Middle frontal gyrus (tissue), 1 donor: ENCODE measurements at regions not wholly inside any gene's neighbourhood (a gene's known extent, or its start where the extent isn't known, plus 50 kb on each side); places are given as distances from the start of the nearest gene placed in this dataset.
"Not testable (repeated sequence)": the region's sequence is repeated elsewhere in the genome, so short reads cannot be mapped to it uniquely, and the experiment has no call there.

Source experiments
- DNase-seq: peaks from one replicate; pipeline ENCODE4 v3.0.0-alpha.2; 2015; ENCODE audit warnings: low spot score; ENCODE audit errors: extremely low spot score

DNA sequence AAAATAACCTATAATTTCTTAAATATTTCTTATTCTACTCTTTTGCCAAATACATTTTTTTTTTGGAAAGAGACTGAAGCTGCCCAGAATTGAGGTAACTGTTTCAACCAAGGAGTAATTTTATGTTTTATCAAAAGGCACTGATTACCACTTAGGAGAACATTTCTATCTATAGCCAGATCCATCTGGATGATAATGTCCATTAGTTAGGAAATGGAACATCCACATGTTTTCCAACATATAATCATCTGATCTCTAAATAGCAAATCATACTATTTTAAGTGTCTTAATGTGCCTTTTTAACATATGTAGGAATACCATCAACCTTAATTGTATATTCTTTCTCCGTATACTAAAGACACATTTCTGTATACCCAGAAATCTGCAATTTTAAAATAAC, 1068.9 kb downstream of the NXPH1 start:
- no peak for DNase-seq

DNA sequence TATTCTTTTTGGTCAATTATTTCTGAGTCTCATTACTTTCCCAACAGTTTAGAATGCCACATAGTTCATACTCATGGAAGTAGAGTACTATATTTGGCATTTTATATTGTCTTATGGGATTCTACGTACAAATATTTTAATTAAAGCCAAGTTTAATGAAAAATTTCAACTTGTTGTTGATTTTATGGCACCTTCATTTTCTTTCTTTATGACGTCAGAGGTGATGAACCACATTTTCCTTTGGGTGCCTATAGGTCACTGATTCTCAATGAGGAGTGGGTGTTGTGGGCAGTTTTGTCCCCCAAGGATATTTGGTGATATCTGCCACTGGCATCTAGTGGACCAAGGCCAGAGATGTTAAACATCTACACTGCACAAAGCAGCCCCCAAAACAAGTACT, 1071.3 kb downstream of the NXPH1 start:
- DNase-seq, result no peak

DNA sequence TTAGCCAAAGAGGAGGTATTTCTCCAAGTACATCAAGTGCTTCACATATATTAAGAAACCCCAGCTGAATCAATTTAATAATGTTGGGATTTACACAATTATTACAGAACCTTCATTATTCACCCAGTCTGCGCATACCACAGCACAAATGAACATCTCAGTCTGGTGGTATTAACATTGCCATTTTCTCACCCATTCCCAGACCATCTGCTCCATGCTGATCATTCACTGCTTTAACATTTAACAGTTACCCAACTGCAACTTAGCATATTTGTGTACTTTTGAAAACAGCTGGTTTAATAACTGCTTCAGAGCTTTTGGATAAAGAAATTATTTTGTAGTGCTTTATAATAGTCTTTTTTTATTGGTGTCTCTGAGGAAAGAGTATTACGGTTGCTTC, 1072.1 kb downstream of the NXPH1 start:
- DNase-seq, result no peak

DNA sequence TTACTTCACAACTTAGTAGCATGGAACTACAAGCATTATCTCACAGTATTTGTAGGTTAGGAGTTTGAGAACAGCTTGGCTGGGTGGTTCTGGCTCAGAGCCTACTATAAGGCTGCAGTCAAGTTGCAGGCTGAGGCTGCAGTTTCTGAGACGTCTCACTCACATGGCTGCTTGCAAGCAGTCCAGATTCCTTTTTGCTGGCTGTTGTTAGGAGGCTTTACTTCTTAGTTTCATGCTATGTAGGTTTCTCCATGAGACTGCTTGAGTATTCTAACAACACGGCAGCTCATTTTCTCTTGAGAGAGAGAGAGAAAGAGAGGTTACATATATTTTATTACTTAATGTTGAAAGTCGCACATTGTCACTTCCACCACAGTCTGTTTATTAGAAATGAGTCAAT, 1073.9 kb downstream of the NXPH1 start:
- no peak for DNase-seq

DNA sequence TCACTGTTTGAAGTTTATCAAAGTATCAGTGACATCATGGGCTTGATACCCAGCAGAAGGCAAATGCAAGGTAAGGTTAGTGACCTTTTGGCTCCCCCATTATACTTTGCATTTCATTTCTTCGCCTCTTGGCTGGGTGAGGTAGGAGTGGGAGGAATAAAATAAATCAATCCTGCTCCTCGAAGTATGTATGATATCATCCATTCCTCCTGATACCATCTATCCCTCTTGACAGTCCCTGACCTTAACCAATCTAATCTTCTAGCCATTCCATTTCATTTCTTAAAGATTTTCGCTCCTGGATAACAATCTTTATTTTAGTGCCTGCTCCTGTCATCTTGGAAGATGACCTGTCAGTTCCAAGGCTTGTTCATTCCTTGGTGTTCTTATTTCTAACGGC, 1083.3 kb downstream of the NXPH1 start:
- DNase-seq, result no peak

DNA sequence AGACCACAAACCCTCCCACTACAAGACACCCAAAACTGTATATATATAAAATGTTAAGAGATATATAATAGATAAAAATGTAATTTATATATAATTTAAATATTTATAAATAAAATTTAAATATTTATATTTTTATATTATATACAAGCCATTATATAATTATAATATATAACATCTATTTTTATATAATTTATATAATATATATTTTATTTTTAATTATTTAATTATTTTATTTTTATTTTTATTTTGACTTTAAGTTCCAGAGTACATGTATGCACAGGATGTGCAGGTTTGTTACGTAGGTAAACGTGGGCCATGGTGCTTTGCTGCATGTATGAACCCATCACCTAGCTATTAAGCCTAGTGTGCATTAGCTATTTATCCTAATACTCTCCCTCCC, 1090.2 kb downstream of the NXPH1 start:
- no peak for DNase-seq

DNA sequence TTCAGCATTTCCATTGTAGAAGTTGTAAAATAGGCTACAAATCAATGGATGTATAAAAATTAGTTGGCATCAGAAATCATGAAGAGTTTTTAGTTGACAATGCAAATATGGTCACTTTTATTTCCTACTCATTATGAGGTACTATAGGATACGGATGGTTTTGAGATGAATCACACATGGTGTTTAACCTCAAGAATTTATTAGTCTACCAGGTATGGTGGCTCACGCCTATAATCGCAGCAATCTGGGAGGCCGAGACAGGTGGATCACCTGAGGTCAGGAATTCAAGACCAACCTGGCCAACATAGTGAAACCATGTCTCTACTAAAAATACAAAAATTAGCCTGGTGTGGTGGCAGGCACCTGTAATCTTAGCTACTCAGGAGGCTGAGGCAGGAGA, 1119.0 kb downstream of the NXPH1 start:
- not testable (repeated sequence) for DNase-seq

DNA sequence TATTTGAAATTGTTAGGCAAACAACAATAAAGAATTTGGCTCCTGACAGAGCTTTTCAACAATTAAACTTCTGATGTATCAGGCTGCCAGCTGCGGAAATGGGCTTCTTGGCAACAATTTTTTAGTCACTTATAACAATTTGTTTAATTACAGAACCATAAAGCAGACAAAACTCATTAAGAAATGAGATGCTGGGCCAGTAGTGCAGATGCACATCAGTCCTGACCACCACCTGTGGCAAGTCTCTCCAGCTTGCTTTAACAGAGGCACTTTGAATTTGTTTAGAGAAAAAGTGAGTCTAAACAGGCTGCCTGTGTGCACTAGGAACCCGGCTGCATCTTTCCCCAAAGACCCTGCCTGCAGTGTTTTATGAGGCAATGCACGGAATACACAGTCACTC, 1124.4 kb downstream of the NXPH1 start:
- no peak for DNase-seq

DNA sequence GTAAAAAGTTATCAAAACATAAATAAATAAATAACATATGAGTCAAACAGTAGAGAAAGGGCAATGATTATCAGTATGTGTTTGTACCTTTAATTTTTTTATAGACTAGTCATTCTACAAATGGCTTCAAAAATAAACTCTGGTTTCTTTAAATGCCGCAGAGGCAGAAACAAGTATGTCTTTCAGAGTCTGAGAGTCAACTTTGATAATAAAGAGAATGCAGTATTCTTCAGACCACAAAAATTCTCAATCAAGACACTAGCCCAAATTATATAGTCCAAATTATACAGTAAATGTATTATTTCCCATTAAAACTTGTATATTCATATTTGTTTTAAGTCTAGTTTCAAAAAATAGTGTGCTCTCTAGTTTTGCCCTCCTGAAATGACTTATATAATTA, 1142.3 kb downstream of the NXPH1 start:
- DNase-seq, result no peak

DNA sequence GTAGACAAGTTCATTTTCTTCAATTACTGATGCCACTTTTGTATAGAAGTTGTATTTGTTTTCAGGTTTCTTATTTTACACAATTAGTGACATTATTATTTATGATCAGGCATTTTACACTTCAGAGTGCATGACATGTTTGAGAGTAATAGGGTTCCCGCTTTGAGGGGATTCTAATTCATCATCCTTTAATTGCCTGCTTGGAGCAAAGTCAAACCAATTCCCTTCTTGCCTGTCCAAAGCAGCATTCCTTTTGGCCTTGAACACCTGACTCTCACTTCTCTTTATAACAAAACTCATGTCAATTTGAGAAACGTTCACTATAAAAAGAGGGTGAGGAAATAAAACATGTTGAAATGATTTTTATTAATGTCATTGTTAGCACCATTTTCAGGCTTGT, 1149.4 kb downstream of the NXPH1 start:
- no peak for DNase-seq

DNA sequence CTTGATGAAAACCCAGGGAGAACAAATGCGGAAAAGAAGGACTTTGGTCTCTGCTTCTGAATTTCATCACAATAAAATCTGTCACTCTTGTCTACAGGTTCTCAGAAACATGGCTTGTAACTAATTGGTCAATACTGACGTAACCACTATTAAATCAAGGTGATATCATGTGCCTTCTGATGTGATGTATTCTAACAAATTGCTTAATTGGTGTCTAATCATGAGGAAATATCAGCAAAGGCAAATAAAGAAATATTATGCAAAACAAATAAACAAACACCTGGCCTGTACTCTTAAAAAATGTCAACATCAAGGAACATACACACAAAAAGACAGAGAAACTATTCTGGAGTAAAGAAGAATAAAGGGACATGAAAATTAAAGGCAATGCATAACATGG, 1165.0 kb downstream of the NXPH1 start:
- DNase-seq, result no peak

DNA sequence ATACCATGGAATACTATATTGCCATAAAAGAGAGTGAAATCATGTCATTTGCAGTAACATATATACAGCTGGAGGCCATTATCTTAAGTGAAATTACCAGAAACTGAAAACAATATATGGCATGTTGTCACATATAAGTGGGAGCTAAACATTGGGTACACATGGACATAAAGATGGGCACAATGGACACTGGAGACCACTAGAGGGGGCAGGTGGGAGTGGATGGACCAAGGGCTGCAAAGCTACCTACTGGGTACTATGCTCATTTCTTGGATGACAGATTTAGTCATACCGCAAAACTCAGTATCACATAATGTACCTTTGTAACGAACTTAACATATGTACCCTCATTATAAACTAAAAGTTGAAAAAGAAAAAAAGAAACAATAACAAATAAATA, 1167.6 kb downstream of the NXPH1 start:
- no peak for DNase-seq

DNA sequence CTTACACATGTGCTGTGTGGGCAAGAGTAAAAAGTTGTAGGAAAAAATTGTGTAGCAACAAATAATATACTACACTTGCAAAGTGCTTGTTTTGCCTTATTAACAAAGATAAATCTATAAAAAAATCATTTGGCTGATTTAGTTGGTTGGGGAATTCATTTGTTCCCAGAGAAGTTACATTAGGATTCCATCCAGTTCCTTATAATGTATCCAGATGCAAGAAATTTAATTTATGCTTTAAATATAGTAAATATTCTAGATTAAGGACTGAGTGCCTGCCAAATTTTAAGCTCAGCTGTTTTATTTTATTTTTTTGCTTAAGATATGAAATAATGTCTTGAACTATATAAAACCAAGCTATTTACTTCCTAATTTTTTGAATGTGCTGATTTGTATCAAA, 1169.9 kb downstream of the NXPH1 start:
- DNase-seq, result no peak

DNA sequence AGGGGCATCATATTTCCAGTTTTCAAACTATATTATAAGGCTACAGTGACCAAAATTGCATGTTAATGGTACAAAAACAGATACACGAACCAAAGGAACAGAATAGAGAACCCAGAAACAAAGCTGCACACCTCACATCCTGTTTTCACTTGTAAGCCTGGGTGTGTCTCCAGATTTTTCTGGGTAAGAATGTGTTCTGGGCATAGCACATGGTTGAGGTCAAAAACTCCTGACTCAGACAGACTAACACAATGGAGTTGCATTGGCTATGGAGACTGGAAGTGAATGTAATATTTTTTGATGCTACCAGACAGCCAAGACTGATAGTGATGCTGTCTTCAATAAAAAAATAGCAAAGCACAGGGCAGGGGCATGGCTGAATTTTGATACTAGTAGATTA, 1175.2 kb downstream of the NXPH1 start:
- DNase-seq, result no peak

DNA sequence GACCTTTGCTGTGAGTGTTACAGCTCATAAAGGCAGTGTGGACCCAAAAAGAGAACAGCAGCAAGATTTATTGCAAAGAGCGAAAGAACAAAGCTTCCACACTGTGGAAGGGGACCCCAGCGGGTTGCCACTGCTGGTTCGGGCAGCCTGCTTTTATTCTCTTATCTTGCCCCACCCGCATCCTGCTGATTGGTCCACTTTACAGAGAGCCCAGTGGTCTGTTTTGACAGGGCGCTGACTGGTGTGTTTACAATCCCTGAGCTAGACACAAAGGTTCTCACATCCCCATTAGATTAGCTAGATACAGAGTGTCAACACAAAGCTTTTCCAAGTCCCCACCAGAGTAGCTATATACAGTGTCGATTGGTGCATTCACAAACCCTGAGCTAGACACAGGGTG, 1187.5 kb downstream of the NXPH1 start:
- not testable (repeated sequence) for DNase-seq

DNA sequence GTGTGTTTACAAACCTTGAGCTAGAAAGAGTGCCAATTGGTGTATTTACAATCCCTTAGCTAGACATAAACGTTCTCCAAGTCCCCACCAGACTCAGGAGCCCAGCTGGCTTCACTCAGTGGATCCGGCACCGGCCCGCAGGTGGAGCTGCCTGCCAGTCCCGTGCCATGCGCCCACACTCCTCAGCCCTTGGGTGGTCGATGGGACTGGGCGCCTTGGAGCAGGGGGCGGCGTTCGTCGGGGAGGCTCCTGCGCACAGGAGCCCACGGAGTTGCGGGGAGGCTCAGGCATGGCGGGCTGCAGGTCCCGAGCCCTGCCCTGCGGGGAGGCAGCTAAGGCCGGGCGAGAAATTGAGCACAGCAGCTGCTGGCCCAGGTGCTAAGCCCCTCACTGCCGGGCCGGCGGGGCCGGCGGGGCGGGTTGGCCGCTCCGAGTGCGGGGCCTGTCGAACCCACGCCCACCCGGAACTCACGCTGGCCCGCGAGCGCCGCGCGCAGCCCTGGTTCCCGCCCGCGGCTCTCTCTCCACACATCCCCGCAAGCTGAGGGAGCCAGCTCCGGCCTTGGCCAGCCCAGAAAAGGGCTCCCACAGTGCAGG, 1188.0 kb downstream of the NXPH1 start:
- DNase-seq, result not testable (repeated sequence)

DNA sequence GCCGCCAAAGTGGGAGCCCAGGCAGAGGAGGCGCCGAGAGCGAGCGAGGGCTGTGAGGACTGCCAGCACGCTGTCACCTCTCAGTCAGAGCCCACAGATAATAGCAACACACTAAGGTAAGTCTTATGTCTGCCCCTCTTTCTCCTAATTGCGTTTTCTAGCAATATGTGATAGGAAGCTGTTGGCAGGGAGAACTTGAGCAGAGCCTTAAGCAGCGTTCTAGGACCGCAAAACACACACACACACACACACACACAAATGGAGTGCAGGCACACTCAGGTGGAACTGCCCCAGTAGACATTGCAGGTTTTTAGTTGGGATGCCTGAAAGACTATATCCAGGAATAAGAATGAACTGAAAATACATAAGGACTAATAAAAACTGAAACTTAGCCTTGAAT, 1188.5 kb downstream of the NXPH1 start:
- DNase-seq, result no peak

DNA sequence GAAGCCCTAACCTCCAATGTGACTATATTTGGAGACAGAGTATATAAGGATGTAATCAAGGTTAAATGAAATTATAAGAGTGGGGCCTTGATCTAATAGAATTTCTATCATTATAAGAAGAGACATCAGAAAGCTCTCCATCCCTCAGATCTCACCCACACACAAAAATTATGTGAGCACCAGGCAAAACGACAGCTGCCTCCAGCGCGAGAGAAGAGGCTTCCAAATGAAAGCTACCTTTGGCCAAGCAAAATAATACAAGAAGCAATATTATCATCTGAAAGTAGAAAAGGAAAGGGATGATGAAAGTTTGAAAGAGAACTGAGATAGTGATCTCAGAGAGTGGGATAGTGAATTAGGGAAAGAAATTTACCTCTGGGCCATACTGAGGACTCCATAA, 1192.5 kb downstream of the NXPH1 start:
- no peak for DNase-seq

DNA sequence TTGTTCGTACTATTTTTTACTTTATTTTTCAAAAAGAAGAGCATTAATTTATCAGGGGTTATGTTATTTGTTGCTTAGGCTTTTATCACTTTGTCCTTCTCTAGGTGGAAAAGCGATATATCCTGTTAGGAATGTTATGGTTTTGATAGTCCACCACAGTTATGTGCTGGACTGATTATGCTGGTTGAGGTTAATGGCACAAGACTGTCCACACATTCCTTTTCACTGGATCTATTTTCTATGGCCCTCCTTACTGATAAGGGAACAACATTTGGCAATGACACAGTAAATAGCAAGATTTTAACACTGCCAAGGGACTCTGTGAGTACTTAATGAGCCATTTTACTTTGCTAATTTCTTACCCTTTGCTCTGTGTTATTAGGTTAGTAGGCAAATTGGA, 1212.3 kb downstream of the NXPH1 start:
- no peak for DNase-seq

DNA sequence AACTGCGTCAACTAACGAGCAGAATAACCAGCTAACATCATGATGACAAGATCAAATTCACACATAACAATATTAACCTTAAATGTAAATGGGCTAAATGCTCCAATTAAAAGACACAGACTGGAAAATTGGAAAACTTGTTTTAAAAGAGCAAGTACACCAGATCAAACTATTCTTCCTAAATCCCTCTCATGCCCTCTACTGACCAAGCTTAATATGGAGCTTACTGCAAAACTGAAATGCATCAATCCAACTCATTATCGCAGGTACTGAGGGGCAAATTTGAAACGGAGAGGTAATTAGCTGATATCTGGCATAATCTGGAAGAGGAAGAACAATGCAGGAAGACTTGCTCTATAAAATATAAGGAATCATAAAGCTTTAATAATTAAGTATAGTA, 1223.8 kb downstream of the NXPH1 start:
- no peak for DNase-seq

DNA sequence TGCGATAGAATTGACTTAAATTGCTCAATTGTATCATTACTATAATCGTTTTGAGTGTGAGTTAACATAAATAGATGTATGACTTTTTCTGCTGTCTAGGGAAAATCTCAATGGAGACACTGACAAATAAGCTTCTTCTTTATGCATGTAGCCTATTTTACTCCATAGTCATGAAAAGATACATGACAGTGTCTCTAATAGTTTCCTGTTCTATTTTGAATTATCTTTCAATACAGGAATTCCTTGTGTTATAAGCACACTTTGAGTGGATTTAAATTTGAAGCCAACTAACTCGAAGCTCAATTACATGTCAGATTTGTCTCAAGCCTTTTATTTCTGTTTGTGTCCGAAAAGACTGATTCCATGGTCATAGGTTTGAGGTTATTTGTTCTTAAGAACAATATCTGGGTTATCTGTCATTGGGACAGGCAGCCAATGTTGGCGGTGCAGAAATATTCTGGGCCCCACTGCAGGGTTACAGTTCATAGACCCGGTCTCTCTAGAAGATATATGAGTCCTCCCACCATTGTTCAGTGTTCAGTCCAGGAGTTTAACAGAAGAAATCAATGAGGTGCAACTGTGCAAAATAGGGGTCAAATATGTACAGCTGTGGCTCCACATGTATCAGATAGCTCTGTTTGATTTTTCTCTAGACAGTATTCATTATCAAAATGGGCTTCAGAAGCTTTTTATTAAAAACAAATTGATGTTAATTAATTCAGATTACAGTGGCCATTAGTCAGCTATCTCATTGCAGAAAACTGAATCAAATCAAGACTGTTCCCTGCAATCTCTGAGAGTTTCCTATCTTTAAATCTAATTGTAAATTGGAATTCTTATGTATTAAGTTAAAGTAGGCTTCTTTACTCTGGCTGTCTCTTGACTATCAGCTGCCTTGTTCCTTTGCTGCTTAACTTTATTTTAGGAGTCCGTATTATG, 1238.8 kb downstream of the NXPH1 start:
- DNase-seq, result no peak

DNA sequence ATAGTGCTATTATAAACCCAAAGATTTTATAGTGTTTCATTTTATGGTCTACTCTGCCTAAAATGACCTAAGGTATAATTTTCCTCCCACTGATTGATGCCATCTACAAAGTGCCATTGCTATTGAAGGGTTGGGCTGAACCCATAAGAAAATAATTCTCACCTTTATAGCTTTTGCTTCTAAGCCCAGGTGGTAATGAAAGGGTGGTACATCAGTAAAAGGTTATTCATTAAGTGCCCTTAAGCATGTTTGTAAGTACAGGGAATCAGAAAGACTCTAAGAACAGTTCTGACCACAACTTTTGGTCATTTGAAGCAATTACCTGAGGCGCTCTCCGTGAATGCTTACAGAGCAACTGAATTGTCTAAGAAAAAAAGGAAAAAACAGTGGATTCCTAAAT, 1247.3 kb downstream of the NXPH1 start:
- no peak for DNase-seq

DNA sequence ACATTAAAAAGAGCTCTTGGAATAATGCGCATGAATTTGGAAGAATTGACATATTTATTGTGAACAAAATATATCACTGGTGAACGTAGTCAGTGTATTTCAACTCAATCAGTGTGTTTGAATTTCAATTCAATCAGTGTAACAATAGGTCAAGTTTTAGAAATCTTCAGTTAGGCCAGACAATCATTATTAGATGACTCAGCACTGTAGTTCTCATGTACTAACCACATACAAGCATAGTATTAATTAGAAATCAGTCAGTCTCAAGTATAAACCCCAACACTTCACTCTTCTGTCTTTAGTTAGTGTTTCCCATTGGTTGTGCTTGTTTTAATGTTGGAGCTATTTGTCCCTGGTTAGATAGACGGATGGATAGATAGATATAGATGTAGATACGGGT, 1247.9 kb downstream of the NXPH1 start:
- DNase-seq, result no peak
